ENCODE measurements at regions not wholly inside any gene's neighbourhood (a gene's known extent, or its start where the extent isn't known, plus 50 kb on each side); places are given as distances from the start of the nearest gene placed in this dataset.

- TF ChIP-seq EZH2phosphoT487 (IDR thresholded peaks at IDR 0.05; ENCODE audit: borderline replicate concordance, low read depth, low read length) (no peak), CTCF (conservative IDR thresholded peaks at IDR 0.05; ENCODE audit: low read length) (no peak)
Observed at GRCh38 chr2:176763130-176763529, 449.5 kb upstream of the HNRNPA3 start.
